ENCODE measurements at regions not wholly inside any gene's neighbourhood (a gene's known extent, or its start where the extent isn't known, plus 50 kb on each side); places are given as distances from the start of the nearest gene placed in this dataset.

DNA sequence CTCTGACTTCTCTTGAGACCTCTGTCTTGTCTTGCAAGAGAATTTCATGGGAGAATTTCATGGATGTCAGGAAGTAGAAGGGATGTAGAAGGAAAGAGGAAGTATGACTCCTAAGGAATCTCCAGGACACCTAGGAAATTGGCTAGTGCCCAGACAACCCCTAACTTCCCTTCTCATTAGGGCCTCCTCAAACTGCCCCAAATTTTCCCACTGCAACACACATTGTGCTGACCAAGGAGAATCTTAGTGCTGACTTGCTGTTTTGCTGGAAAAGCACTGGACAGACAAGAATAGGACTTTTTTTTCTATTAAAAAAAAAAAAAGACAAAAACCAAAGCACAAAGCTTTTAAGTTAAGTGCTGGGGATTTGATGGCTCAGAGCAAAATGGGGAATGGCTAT is 236.1 kb upstream of the CADM1 start:
- ATAC-seq (no peak), DNase-seq (no peak)
- H3K27ac ChIP-seq = no peak overlapping the region
- in situ Hi-C loops (cut with MboI; ENCODE audit: low sequenced_read_pairs in 4 of 4) (no loop called here), intact Hi-C loops (cut with DNase I; ENCODE audit: low total_unique reads) (no loop called here)
- H3K4me3 ChIP-seq = no peak overlapping the region
- H3K4me1 ChIP-seq = no peaks in the 10 kb centered on the region
- H3K9me3 ChIP-seq = no peaks in the 10 kb centered on the region
- no peaks in the 10 kb centered on the region for H3K36me3 ChIP-seq
- H3K27me3 ChIP-seq = no peaks in the 10 kb centered on the region
- TF ChIP-seq CTCF (IDR thresholded peaks at IDR 0.05 in 4 of 5, conservative IDR thresholded peaks at IDR 0.05 in 1 of 5) (no peak), POLR2A (IDR thresholded peaks at IDR 0.05) (no peak)

DNA sequence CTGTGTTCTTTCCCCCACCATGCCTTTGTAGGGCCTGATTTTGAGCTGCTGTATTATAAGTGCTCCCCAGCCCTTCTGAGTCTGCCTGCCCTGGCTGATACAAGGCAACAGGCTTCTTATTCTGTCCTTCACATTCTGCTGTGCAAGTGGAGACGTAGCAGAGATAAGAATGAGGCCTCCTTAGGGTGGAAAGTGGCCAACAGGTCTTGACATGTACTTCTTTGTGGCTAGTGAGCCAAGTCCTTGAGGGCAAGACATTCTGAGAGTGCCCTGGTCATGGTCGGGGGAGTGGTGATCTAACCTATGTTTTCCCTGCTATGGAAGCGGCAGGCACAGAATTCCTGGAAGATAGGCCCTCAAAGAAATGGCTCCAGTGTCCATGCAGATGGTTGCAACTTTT is 235.7 kb upstream of the CADM1 start:
- Histone ChIP-seq H3K27me3 (no peaks in the 10 kb centered on the region), H3K27ac (no peak overlapping the region), H3K4me3 (no peak overlapping the region), H3K36me3 (no peaks in the 10 kb centered on the region), H3K4me1 (no peaks in the 10 kb centered on the region), H3K9me3 (no peaks in the 10 kb centered on the region)
- DNase-seq (no peak), ATAC-seq (no peak)
- in situ Hi-C loops (cut with MboI; ENCODE audit: low sequenced_read_pairs in 4 of 4) (no loop called here), intact Hi-C loops (cut with DNase I; ENCODE audit: low total_unique reads) (no loop called here)
- TF ChIP-seq CTCF (IDR thresholded peaks at IDR 0.05 in 4 of 5, conservative IDR thresholded peaks at IDR 0.05 in 1 of 5) (no peak), POLR2A (IDR thresholded peaks at IDR 0.05) (no peak)

- no peaks in the 10 kb centered on the region for H3K9me3 ChIP-seq
- intact Hi-C loops (cut with DNase I; ENCODE audit: low total_unique reads) (no loop called here), in situ Hi-C loops (cut with MboI; ENCODE audit: low sequenced_read_pairs in 4 of 4) (no loop called here)
- DNase-seq (no peak), ATAC-seq (no peak)
- no peaks in the 10 kb centered on the region for H3K4me1 ChIP-seq
- no peak overlapping the region for H3K4me3 ChIP-seq
- no peak for TF ChIP-seq POLR2A (IDR thresholded peaks at IDR 0.05)
- TF ChIP-seq CTCF (IDR thresholded peaks at IDR 0.05 in 4 of 5, conservative IDR thresholded peaks at IDR 0.05 in 1 of 5) = no peak
- H3K27ac ChIP-seq = no peak overlapping the region
- no peaks in the 10 kb centered on the region for H3K27me3 ChIP-seq
- no peaks in the 10 kb centered on the region for H3K36me3 ChIP-seq
These were observed 234.9 kb upstream of the CADM1 start for GRCh38 chr11:115739146-115739545.

DNA sequence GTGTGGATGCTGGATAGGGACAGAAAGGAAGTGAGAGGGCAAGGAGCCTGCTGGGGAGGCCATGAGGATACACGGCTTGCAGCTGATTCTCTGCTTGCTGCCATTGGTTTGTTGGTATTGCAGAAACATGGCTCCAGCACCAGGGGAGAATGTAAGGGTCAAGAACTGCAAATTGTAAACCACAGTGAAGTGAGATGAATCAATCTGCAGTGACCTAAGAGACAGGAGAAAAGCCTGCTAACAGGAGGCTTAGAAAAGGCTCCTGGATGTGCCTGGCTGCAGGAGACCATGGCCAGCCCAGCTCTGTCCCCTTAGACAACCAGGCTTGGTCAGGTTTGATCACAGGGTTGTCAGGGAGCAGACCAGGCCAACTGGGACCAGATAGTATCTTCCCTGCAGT is 233.7 kb upstream of the CADM1 start:
- ATAC-seq (no peak), DNase-seq (no peak)
- Histone ChIP-seq H3K27ac (no peak overlapping the region), H3K4me1 (no peaks in the 10 kb centered on the region), H3K36me3 (no peaks in the 10 kb centered on the region), H3K4me3 (no peak overlapping the region), H3K9me3 (no peaks in the 10 kb centered on the region), H3K27me3 (no peaks in the 10 kb centered on the region)
- intact Hi-C loops (cut with DNase I; ENCODE audit: low total_unique reads) = no loop called here
- in situ Hi-C loops (cut with MboI; ENCODE audit: low sequenced_read_pairs in 4 of 4) = no loop called here
- TF ChIP-seq POLR2A (IDR thresholded peaks at IDR 0.05) = no peak
- TF ChIP-seq CTCF (IDR thresholded peaks at IDR 0.05 in 4 of 5, conservative IDR thresholded peaks at IDR 0.05 in 1 of 5) = no peak

DNA sequence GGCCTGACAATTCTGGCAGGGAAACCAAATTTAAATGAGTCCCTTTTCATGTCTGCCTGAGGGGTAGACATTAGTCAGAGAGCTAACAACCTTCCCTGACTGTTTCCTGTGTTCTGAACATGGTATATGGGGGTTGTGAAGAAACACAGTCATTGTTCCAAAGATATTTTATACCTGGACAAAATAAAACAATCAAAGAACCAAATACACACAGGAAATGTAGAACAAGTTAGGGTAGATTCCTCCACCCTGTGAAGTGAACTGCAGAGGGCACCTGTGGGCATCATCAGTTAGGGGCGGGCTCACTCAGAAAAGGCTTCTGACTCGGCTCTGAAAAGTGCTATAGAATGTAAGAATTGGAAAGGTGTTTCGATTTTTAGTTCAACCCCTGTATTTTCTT is 231.9 kb upstream of the CADM1 start:
- Histone ChIP-seq H3K9me3 (no peaks in the 10 kb centered on the region), H3K4me3 (no peak overlapping the region), H3K27me3 (no peaks in the 10 kb centered on the region), H3K27ac (no peak overlapping the region), H3K4me1 (no peaks in the 10 kb centered on the region), H3K36me3 (no peaks in the 10 kb centered on the region)
- DNase-seq = no peak
- ATAC-seq = no peak
- in situ Hi-C loops (cut with MboI; ENCODE audit: low sequenced_read_pairs in 4 of 4) (no loop called here), intact Hi-C loops (cut with DNase I; ENCODE audit: low total_unique reads) (no loop called here)
- TF ChIP-seq POLR2A (IDR thresholded peaks at IDR 0.05) (no peak), CTCF (IDR thresholded peaks at IDR 0.05 in 4 of 5, conservative IDR thresholded peaks at IDR 0.05 in 1 of 5) (no peak)

Measured in gastrocnemius medialis (tissue), 4 donors.